ENCODE measurements at regions not wholly inside any gene's neighbourhood (a gene's known extent, or its start where the extent isn't known, plus 50 kb on each side); places are given as distances from the start of the nearest gene placed in this dataset.
"Not testable (repeated sequence)": the region's sequence is repeated elsewhere in the genome, so short reads cannot be mapped to it uniquely, and the experiment has no call there.

DNA sequence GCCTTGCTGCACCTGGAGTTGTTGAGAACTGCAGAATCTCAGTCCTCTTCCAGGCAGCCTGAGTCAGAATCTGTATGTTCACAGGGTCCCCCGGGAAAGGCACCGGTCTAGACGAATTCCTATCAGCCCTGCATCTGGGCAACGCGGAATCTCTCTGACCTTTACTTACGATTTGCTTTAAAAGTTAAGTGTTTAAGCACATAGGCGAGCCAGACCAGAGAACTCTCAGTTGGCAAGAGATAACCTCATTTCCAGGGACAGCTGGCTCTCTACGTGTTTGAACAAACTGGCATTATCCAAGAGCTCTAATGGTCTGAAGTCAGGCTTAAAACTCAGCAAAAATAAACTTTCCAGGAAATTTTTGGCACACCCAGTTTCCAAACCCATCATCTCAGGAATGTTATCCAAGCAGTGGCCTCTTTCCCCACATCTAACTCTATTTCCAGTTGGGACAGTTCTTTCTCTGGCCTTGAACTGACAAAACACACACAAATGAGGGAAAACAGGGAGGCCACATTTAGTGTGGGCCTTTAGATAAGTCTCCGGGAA lies 53.4 kb downstream of the HES1 start:
- no peak for TF ChIP-seq PAX5 (IDR thresholded peaks at IDR 0.05; ENCODE audit: insufficient read depth, low read length, severe bottlenecking)
- TF ChIP-seq SPI1 (IDR thresholded peaks at IDR 0.05; ENCODE audit: low read depth, low read length): no peak
- TF ChIP-seq POLR2AphosphoS5 (IDR thresholded peaks at IDR 0.05; ENCODE audit: low read depth, low read length): no peak
- no peak for TF ChIP-seq POU2F2 (IDR thresholded peaks at IDR 0.05; ENCODE audit: low read depth, low read length)
- TF ChIP-seq TAF1 (IDR thresholded peaks at IDR 0.05; ENCODE audit: low read depth, low read length): no peak
- no peak for TF ChIP-seq POLR2A (IDR thresholded peaks at IDR 0.05; ENCODE audit: low read depth, low read length)
- DNase-seq (ENCODE audit: insufficient read length, low spot score): no peak
- no peak for FAIRE-seq

DNA sequence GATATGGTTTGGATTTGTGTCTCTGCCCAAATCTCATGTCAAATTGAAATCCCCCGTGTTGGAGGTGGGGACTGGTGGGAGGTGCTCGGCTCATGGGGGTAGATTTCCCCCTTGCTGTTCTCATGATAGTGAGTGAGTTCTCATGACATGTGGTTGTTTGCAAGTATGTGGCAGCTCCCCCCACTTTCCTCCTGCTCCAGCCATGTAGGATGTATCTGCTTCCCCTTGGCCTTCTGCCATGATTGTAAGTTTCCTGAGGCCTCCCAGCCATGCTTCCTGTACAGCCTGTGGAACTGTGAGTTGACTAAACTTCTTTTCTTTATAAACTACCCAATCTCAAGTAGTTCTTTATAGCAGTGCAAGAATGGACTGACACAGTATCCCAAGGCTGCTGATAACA lies 55.9 kb downstream of the HES1 start:
- DNase-seq (ENCODE audit: insufficient read length, low spot score); FAIRE-seq: not testable (repeated sequence)

DNA sequence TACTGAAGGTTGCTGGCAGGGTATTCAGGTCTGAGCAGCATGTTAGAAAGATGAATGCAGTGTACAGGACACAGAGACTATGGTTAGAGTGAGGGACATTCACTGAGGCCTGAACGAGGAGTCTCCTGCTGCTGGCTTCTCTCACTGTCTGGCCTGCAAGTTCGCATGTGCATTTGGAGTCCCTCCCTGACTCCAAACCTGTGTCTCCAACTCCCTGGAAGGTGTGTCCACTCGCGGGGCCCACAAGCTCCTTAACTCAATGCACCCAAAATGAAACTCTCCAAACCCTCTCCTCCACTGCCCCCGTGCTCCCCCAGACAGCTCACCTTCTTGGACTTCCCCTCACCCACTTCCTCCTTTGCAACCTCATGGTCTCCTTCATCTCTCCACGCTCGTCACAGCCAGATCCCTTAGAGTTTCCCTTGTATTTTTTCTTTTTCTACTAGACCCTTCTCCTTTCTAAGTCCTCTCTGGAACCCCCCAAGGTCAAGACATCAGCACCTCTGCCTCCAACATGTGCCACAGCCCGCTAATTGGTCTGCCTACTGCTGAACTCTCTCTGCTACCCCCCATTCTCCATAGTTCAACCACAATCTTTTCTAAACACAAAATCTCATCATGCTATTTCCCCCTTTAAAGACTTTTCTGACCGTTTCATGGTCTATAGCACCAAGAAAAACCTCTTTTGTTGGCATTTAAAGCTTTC lies 58.3 kb downstream of the HES1 start:
- FAIRE-seq (no peak), DNase-seq (ENCODE audit: insufficient read length, low spot score) (no peak)
- TF ChIP-seq SPI1 (IDR thresholded peaks at IDR 0.05; ENCODE audit: low read depth, low read length) (peak; percentile 92), POLR2AphosphoS5 (IDR thresholded peaks at IDR 0.05; ENCODE audit: low read depth, low read length) (no peak)

DNA sequence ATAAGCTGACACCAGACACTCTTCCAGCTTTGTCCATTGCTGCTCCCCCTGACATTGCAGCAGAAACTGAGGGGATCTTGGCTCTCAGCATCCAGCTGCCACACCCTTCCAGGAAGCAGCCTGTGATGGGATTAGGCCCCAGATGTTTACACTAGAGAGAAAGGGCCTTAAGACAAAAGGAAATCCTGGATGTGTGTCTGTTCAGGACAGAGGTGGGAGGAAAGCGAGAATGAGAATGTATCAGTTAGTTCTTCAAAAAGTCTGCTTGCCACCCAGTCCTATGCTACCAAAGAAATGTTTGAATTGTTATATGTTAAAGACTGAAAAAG lies 58.8 kb downstream of the HES1 start:
- TF ChIP-seq TAF1 (IDR thresholded peaks at IDR 0.05; ENCODE audit: low read depth, low read length) (no peak), POLR2AphosphoS5 (IDR thresholded peaks at IDR 0.05; ENCODE audit: low read depth, low read length) (no peak), SPI1 (IDR thresholded peaks at IDR 0.05; ENCODE audit: low read depth, low read length) (no peak), PAX5 (IDR thresholded peaks at IDR 0.05; ENCODE audit: insufficient read depth, low read length, severe bottlenecking) (no peak), POLR2A (IDR thresholded peaks at IDR 0.05; ENCODE audit: low read depth, low read length) (no peak), POU2F2 (IDR thresholded peaks at IDR 0.05; ENCODE audit: low read depth, low read length) (no peak)
- DNase-seq (ENCODE audit: insufficient read length, low spot score) (no peak), FAIRE-seq (no peak)

DNA sequence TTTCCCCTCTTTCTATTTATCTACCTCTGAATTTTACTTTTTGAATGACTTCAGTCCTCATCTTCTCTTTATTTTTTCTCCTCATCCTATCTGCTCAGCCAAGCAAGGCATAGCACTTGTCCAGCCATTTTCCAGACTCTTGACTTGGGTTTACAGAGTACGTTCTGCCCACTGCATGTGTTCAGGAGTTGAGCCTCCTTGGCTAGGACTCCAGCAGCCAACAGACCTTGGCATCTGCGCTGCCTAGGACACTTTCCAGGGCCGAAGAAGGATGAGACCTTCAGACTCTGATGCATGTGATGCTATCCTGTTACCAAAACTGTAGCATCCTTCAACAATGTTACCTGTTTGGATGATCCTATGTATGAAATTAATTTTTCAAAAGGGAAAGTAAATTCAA lies 59.7 kb downstream of the HES1 start:
- no peak for FAIRE-seq
- DNase-seq (ENCODE audit: insufficient read length, low spot score): no peak
- TF ChIP-seq TAF1 (IDR thresholded peaks at IDR 0.05; ENCODE audit: low read depth, low read length) (no peak), POU2F2 (IDR thresholded peaks at IDR 0.05; ENCODE audit: low read depth, low read length) (no peak), SPI1 (IDR thresholded peaks at IDR 0.05; ENCODE audit: low read depth, low read length) (no peak)

DNA sequence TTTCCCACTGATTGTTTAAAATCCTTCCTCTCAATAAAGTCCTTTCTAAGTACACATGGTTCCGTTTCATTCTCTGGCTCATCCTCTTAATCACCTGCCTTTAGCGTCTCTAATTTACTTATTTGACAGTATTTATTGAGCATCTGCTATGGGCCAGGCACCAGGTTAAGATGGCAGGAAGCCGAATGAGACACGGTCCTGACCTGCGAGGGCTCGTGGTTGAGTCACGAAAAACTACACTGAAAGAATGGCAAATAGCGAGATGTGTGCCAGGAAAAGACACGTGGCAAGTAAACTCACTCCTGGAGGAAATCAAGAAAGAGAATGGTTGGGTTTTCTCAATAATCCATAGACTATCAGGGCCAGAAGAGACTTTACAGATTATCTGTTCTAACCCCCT lies 60.9 kb downstream of the HES1 start:
- no peak for TF ChIP-seq SPI1 (IDR thresholded peaks at IDR 0.05; ENCODE audit: low read depth, low read length)
- TF ChIP-seq TAF1 (IDR thresholded peaks at IDR 0.05; ENCODE audit: low read depth, low read length): no peak
- TF ChIP-seq POU2F2 (IDR thresholded peaks at IDR 0.05; ENCODE audit: low read depth, low read length): no peak
- TF ChIP-seq POLR2A (IDR thresholded peaks at IDR 0.05; ENCODE audit: low read depth, low read length): no peak
- no peak for TF ChIP-seq PAX5 (IDR thresholded peaks at IDR 0.05; ENCODE audit: insufficient read depth, low read length, severe bottlenecking)
- no peak for TF ChIP-seq POLR2AphosphoS5 (IDR thresholded peaks at IDR 0.05; ENCODE audit: low read depth, low read length)
- FAIRE-seq: no peak
- no peak for DNase-seq (ENCODE audit: insufficient read length, low spot score)

DNA sequence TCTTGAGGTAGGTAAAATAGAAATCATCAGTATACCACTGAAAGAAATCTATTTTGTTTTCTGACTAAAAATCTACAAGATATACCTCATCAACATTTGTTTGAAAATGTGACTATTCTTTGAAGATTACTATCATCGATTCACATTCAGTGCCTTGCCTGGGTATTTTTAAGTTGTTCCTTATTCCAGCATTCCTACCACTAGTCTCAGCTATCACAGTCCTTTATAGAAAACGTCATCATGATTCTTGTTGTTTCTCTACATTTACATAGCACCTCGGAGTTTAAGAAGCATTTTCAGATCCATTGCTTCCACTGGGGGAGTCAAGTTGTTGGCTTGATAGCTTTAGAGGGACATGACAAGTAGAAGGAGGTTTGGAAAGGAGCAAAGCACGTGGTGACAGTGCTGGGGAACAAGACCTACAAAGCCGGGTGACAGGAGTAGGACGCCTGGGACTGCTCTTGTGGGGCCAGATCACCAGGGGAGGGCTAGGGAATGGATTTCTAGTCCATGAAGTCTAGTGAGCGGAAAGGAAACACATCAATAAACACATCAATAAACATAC lies 61.5 kb downstream of the HES1 start:
- FAIRE-seq (no peak), DNase-seq (ENCODE audit: insufficient read length, low spot score) (no peak)
- TF ChIP-seq PAX5 (IDR thresholded peaks at IDR 0.05; ENCODE audit: insufficient read depth, low read length, severe bottlenecking) (no peak), POU2F2 (IDR thresholded peaks at IDR 0.05; ENCODE audit: low read depth, low read length) (no peak), TAF1 (IDR thresholded peaks at IDR 0.05; ENCODE audit: low read depth, low read length) (no peak), POLR2A (IDR thresholded peaks at IDR 0.05; ENCODE audit: low read depth, low read length) (no peak), SPI1 (IDR thresholded peaks at IDR 0.05; ENCODE audit: low read depth, low read length) (no peak), POLR2AphosphoS5 (IDR thresholded peaks at IDR 0.05; ENCODE audit: low read depth, low read length) (no peak)

DNA sequence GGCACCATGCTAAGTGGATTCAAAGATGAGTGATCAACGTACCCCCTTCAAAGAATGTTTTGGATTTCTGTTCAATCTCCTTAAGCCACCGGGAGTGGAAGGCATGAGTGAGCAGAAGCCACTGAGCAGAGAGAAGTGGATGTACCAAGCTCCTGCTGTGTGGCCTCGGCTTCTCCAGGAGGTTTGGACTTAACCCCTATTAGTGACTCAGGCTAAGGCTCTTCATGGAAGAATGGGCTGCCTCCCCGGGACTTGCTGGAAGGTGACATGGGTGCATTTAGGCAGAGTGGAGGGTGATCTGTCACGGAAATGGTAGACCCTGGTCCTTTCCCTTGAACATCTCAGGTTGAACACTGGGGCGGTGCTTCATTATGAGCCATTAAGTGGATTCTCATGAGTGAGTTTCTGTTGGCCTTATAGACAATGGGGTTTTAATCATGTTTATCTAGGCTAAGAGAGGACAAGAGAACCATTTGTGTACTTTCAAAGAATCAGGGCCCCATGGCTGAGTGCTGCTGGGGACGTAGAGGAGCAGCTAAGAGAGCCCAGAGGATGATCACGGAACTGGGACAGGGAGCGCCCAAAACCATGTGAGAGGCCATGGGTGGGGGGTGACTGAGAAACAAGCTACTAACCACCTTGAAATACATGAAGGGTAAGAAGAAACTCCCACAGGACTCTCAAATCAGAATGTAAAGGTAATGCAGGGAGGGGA lies 62.2 kb downstream of the HES1 start:
- no peak for TF ChIP-seq POLR2AphosphoS5 (IDR thresholded peaks at IDR 0.05; ENCODE audit: low read depth, low read length)
- TF ChIP-seq SPI1 (IDR thresholded peaks at IDR 0.05; ENCODE audit: low read depth, low read length): no peak
- no peak for DNase-seq (ENCODE audit: insufficient read length, low spot score)

DNA sequence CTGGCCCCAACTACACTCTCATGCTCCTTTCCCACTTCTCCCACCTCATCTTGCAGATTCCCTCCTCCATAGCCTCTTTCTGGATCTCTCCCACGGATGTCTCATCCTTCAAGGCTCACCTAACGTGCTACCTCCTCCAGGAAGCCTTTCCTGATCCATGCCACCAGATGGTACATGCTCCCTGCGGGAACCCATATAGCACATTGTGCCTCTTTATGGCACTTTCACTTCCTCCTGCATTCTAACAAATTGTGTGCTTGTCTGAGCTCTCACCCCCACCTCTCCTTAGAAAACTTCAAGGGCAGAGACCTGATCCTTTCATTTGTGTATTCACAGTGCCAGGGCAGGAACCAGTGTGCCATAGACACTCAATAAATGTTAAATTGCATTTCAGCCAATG lies 63.0 kb downstream of the HES1 start:
- no peak for DNase-seq (ENCODE audit: insufficient read length, low spot score)
- no peak for TF ChIP-seq POU2F2 (IDR thresholded peaks at IDR 0.05; ENCODE audit: low read depth, low read length)
- peak; percentile 97 for TF ChIP-seq SPI1 (IDR thresholded peaks at IDR 0.05; ENCODE audit: low read depth, low read length)
- peak; percentile 91 for FAIRE-seq

More for the DNA sequence above, 62.2 kb downstream of the HES1 start:
- FAIRE-seq: no peak

DNA sequence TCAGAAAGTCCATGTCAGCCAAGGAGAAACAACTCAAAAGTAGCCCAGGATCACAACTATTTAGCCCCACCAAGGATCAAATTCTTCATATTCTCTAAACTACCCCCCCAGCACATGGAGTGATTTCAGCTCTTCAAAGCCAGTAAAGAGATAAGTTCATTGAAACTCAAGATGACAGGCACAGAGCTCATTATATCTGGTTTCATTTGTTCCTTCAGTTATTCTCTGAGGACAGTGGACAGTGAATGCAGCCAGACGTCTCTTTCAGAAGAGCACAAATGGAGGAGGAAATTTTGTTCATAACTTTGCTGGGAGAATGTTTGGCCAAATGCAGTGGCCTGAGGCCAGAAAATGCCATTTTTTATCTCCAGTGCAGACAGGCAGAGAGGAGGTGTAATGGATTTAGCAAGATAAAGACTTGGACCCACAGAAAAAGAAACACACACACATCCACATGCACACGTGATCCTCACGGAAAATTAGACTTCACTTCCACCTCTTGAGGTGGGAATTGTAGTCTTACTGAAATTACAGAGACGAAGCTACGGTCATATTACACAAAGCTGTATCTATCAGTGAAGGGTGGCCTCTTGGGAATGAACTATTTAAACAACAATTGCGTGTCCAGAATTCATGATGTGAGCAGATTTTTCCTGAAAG lies 64.6 kb downstream of the HES1 start:
- no peak for TF ChIP-seq POLR2AphosphoS5 (IDR thresholded peaks at IDR 0.05; ENCODE audit: low read depth, low read length)
- no peak for TF ChIP-seq TAF1 (IDR thresholded peaks at IDR 0.05; ENCODE audit: low read depth, low read length)
- TF ChIP-seq POU2F2 (IDR thresholded peaks at IDR 0.05; ENCODE audit: low read depth, low read length): no peak
- no peak for TF ChIP-seq POLR2A (IDR thresholded peaks at IDR 0.05; ENCODE audit: low read depth, low read length)
- TF ChIP-seq SPI1 (IDR thresholded peaks at IDR 0.05; ENCODE audit: low read depth, low read length): no peak
- no peak for TF ChIP-seq PAX5 (IDR thresholded peaks at IDR 0.05; ENCODE audit: insufficient read depth, low read length, severe bottlenecking)
- FAIRE-seq (no peak), DNase-seq (ENCODE audit: insufficient read length, low spot score) (no peak)

Data from GM12891 (cell line).